Breast epithelium (tissue), 3 donors: ENCODE measurements at regions not wholly inside any gene's neighbourhood (a gene's known extent, or its start where the extent isn't known, plus 50 kb on each side); places are given as distances from the start of the nearest gene placed in this dataset.

ENCODE experiments used
- POLR2AphosphoS5 ChIP-seq, 3 donors: sonication (generic); formaldehyde crosslinking; IDR thresholded peaks; one replicate each; pipeline ENCODE4 v1.6.1; 2017; ENCODE audit warnings: antibody characterized with exemption in 3 of 3
- TF ChIP-seq, protein P1 (sequence below), 3 donors: fragments of 450-650 bp; IDR thresholded peaks; one replicate each; pipeline ENCODE4 v1.5.1; 2016 to 2017; ENCODE audit warnings: antibody characterized with exemption in 3 of 3, mild to moderate bottlenecking in 3 of 3, moderate library complexity in 3 of 3

DNA sequence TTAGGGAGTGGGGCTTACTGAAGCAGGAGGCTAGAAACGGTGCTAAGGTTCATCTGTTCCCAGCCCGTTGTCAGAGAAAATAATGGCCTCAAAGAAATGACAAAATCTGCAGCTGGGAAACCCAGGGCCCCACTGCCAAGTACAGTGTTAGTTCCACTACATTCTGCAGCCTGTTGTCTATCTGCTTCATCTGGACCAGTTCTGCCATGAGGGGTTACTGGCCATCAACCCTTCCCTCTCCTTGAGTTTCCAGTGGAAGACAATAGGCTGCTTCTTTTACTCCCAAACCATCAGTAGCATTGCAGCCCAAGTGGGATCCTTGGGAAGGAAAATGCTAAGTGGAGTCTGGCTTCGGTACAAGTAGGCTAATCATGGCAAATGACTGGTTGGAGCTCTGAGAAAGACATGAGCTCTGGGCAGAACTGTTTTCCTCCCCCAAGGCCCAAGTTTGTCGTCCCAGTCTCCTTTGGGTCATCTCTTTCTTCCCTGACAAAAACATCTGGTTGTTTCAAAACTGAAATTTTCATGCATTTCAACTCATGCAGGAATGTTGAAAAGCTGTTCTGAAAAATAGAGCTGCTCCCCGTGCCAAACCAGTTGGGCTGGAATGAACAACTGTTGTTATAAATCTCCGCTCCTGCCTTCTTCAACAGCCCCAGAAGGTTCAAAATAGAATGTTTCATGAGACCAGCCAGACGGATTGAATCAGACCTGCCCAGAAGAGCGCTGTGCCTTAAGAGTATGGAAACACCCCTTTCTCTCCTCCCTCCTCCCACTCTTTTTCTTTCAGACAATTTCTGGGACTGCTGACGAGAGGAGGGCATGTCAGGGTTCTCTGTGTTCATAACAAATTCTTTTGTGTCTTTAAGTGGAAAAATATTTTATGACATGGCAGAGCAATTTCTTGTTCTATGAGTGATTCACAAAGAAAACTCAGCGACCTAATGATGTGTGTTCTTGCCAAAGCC, 116.6 kb downstream of the RAB18 start:
- TF ChIP-seq, protein P1, sequence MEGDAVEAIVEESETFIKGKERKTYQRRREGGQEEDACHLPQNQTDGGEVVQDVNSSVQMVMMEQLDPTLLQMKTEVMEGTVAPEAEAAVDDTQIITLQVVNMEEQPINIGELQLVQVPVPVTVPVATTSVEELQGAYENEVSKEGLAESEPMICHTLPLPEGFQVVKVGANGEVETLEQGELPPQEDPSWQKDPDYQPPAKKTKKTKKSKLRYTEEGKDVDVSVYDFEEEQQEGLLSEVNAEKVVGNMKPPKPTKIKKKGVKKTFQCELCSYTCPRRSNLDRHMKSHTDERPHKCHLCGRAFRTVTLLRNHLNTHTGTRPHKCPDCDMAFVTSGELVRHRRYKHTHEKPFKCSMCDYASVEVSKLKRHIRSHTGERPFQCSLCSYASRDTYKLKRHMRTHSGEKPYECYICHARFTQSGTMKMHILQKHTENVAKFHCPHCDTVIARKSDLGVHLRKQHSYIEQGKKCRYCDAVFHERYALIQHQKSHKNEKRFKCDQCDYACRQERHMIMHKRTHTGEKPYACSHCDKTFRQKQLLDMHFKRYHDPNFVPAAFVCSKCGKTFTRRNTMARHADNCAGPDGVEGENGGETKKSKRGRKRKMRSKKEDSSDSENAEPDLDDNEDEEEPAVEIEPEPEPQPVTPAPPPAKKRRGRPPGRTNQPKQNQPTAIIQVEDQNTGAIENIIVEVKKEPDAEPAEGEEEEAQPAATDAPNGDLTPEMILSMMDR (IDR thresholded peaks at IDR 0.05) = no peak
- TF ChIP-seq POLR2AphosphoS5 (IDR thresholded peaks at IDR 0.05) = peak in 1 of 3 donors; percentile 11
